Astrocyte of the cerebellum (primary cell): ENCODE measurements at regions not wholly inside any gene's neighbourhood (a gene's known extent, or its start where the extent isn't known, plus 50 kb on each side); places are given as distances from the start of the nearest gene placed in this dataset.

Source experiments
- DNase-seq: peaks from one replicate; pipeline ENCODE4 v3.0.0-alpha.2; 2011; ENCODE audit warnings: low read depth
- H3K4me3 ChIP-seq: 2 replicates; pipeline ENCODE4 v1.5.1; 2011; ENCODE audit warnings: mild to moderate bottlenecking, low read depth, low read length, moderate library complexity
- CTCF ChIP-seq: IDR thresholded peaks from 2 replicates; pipeline ENCODE4 v1.5.1; 2012; ENCODE audit warnings: low read length, low read depth, moderate library complexity, mild to moderate bottlenecking; ENCODE audit errors: missing control alignments
- in situ Hi-C: cut with HindIII; loops from 2 replicates; pipeline ENCODE4 v1.10.0; 2017; ENCODE audit warnings: low sequenced_read_pairs

GRCh38 chr7:136496551-136496950, 371.9 kb upstream of the CHRM2 start:
- H3K4me3 ChIP-seq = no peak overlapping the region
- TF ChIP-seq CTCF = no peak
- in situ Hi-C loops = no loop called here
- no peak for DNase-seq

GRCh38 chr7:136495081-136495480, 373.4 kb upstream of the CHRM2 start:
- in situ Hi-C loops = no loop called here
- TF ChIP-seq CTCF = no peak

GRCh38 chr7:136492366-136492765, 376.1 kb upstream of the CHRM2 start:
- in situ Hi-C loops = no loop called here
- no peak for DNase-seq
- no peak overlapping the region for H3K4me3 ChIP-seq
- TF ChIP-seq CTCF = no peak

More at GRCh38 chr7:136495081-136495480, 373.4 kb upstream of the CHRM2 start:
- DNase-seq = no peak
- no peak overlapping the region for H3K4me3 ChIP-seq

- in situ Hi-C loops = no loop called here
- TF ChIP-seq CTCF = no peak
- DNase-seq = no peak
- H3K4me3 ChIP-seq = no peak overlapping the region
Measured at GRCh38 chr7:136489808-136490207, 378.6 kb upstream of the CHRM2 start.

- in situ Hi-C loops = no loop called here
- H3K4me3 ChIP-seq = no peak overlapping the region
- no peak for DNase-seq
- no peak for TF ChIP-seq CTCF
Measured at GRCh38 chr7:136480901-136481300, 387.6 kb upstream of the CHRM2 start.

- in situ Hi-C loops = no loop called here
- DNase-seq = no peak
- no peak for TF ChIP-seq CTCF
- H3K4me3 ChIP-seq = no peak overlapping the region
Measured at GRCh38 chr7:136479922-136480321, 388.5 kb upstream of the CHRM2 start.

- in situ Hi-C loops = no loop called here
- H3K4me3 ChIP-seq = no peak overlapping the region
- no peak for DNase-seq
- no peak for TF ChIP-seq CTCF
Measured at GRCh38 chr7:136470179-136470578, 398.3 kb upstream of the CHRM2 start.
